Neural crest cell (in vitro differentiated cells): ENCODE measurements at regions not wholly inside any gene's neighbourhood (a gene's known extent, or its start where the extent isn't known, plus 50 kb on each side); places are given as distances from the start of the nearest gene placed in this dataset.

Experiments used
- DNase-seq: peaks from one replicate; pipeline ENCODE4 v3.0.0; 2021; ENCODE audit warnings: low read depth, mixed read lengths, low spot score
- H3K27ac Mint-ChIP-seq: one replicate; pipeline ENCODE4 v1.8.0; 2021; ENCODE audit warnings: mild to moderate bottlenecking, mixed read lengths; ENCODE audit not compliant: unreplicated experiment
- H3K27me3 Mint-ChIP-seq: 2 replicates; pipeline ENCODE4 v1.8.0; 2021; ENCODE audit warnings: low read depth, mild to moderate bottlenecking, mixed read lengths
- H3K36me3 Mint-ChIP-seq: 2 replicates; pipeline ENCODE4 v1.8.0; 2021; ENCODE audit warnings: low read depth, mild to moderate bottlenecking, mixed read lengths
- H3K4me1 Mint-ChIP-seq: 2 replicates; pipeline ENCODE4 v1.8.0; 2021; ENCODE audit warnings: mixed read lengths
- H3K4me3 Mint-ChIP-seq: one replicate; pipeline ENCODE4 v1.8.0; 2021; ENCODE audit warnings: mild to moderate bottlenecking, mixed read lengths
- H3K9me3 Mint-ChIP-seq: 2 replicates; pipeline ENCODE4 v1.8.0; 2021; ENCODE audit warnings: mixed read lengths
- CTCF ChIP-seq: fragments of 200-600 bp; sonication (generic); conservative IDR thresholded peaks from 2 replicates; pipeline ENCODE4 v1.5.0; 2021; ENCODE audit warnings: antibody characterized with exemption, mild to moderate bottlenecking

GRCh38 chr6:4309540-4309939, 174.2 kb upstream of the ECI2 start:
- Mint-ChIP-seq H3K4me3 (no peak overlapping the region), H3K27me3 (no peaks in the 10 kb centered on the region), H3K4me1 (no peaks in the 10 kb centered on the region), H3K27ac (no peak overlapping the region), H3K36me3 (peaks cover 19% of the 10 kb centered on the region), H3K9me3 (peaks cover 19% of the 10 kb centered on the region)
- no peak for DNase-seq
- TF ChIP-seq CTCF = no peak

DNA sequence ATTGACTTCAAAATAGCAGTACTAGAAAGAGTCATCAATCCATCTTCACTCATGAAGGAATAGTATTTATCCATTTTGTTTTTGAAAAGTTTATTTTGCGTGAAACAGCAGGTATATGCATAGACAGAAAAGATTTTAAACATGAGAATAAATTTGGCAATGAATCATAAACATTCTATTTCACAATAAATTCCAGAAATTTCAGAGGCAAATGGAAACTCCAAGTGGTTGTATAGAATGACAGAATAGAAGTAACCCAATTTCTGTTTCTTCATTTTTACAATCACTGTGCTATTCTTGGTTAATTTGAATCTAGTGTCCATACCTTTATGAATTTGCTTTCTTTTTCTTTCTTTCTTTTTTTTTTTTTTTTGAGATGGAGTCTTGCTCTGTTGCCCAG, 173.0 kb upstream of the ECI2 start:
- Mint-ChIP-seq H3K36me3 (peaks cover 15% of the 10 kb centered on the region), H3K4me3 (no peak overlapping the region), H3K4me1 (no peaks in the 10 kb centered on the region), H3K9me3 (peaks cover 17% of the 10 kb centered on the region), H3K27ac (no peak overlapping the region), H3K27me3 (no peaks in the 10 kb centered on the region)
- no peak for DNase-seq
- TF ChIP-seq CTCF = no peak

GRCh38 chr6:4304927-4305455, 169.6 kb upstream of the ECI2 start:
- Mint-ChIP-seq H3K36me3 (no peaks in the 10 kb centered on the region), H3K27ac (no peak overlapping the region), H3K4me3 (no peak overlapping the region), H3K4me1 (no peaks in the 10 kb centered on the region), H3K9me3 (peaks cover 6% of the 10 kb centered on the region), H3K27me3 (no peaks in the 10 kb centered on the region)
- no peak for DNase-seq
- no peak for TF ChIP-seq CTCF

GRCh38 chr6:4303638-4304037, 168.3 kb upstream of the ECI2 start:
- H3K9me3 Mint-ChIP-seq = peaks cover 2% of the 10 kb centered on the region
- H3K27me3 Mint-ChIP-seq = no peaks in the 10 kb centered on the region
- no peak overlapping the region for H3K4me3 Mint-ChIP-seq
- H3K36me3 Mint-ChIP-seq = peaks cover under 1% of the 10 kb centered on the region
- no peak for DNase-seq
- no peak overlapping the region for H3K27ac Mint-ChIP-seq
- no peak for TF ChIP-seq CTCF
- H3K4me1 Mint-ChIP-seq = no peaks in the 10 kb centered on the region

DNA sequence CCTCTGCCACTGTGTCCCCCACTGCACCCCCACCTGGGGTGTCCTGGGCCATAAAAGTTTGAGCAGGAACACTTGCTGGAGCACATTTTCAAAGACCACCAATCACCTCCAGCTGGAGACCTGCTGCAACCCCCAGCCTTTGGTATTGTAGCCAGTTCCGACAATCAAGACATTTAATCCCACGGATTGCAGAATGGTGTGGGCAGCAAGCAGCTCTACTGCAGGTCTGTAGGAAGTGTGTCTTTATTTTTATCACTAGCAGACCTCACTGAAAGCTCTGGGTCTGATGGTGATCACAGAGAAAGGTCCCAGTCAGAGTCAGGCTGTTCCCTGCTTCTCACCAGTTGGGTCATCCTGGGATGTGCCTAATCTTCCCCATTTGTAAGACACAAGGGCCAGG, 167.1 kb upstream of the ECI2 start:
- Mint-ChIP-seq H3K36me3 (peaks cover 7% of the 10 kb centered on the region), H3K4me1 (no peaks in the 10 kb centered on the region), H3K27ac (no peak overlapping the region), H3K9me3 (peaks cover 9% of the 10 kb centered on the region), H3K27me3 (no peaks in the 10 kb centered on the region), H3K4me3 (no peak overlapping the region)
- TF ChIP-seq CTCF = no peak
- no peak for DNase-seq

DNA sequence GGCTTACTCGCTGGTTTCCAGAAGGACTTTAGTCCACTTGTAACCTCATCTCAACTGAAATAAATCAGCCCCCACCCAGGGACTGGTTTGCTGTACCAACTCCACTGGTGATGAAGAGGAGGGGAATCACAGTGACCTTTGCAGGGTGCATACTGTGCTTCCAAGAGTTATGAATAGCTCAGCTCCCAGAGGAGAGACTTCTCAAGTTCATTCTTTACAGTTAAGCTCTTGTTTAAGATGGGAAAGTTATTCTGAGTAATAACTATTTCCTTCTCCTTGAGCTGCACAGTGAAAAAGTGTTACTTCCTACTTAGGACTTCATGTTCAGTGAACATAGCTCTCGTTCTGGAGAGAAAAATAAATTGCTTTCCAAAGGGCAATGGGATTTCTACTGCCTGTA, 166.5 kb upstream of the ECI2 start:
- DNase-seq = no peak
- H3K9me3 Mint-ChIP-seq = peaks cover 9% of the 10 kb centered on the region
- TF ChIP-seq CTCF = no peak
- no peaks in the 10 kb centered on the region for H3K4me1 Mint-ChIP-seq
- H3K36me3 Mint-ChIP-seq = peaks cover 12% of the 10 kb centered on the region
- no peak overlapping the region for H3K27ac Mint-ChIP-seq
- no peaks in the 10 kb centered on the region for H3K27me3 Mint-ChIP-seq
- no peak overlapping the region for H3K4me3 Mint-ChIP-seq
